GM10266 (cell line): ENCODE measurements at regions not wholly inside any gene's neighbourhood (a gene's known extent, or its start where the extent isn't known, plus 50 kb on each side); places are given as distances from the start of the nearest gene placed in this dataset.
"Not testable (repeated sequence)": the region's sequence is repeated elsewhere in the genome, so short reads cannot be mapped to it uniquely, and the experiment has no call there.

Source experiments
- DNase-seq: peaks from one replicate; pipeline ENCODE4 v3.0.0; 2012; ENCODE audit errors: extremely low spot score
- CTCF ChIP-seq: IDR thresholded peaks from 2 replicates; pipeline ENCODE4 v1.5.1; 2012; ENCODE audit warnings: mild to moderate bottlenecking, low read depth; ENCODE audit not compliant: control insufficient read depth, insufficient read depth; ENCODE audit errors: missing control alignments

- TF ChIP-seq CTCF: no peak
- no peak for DNase-seq
Observed at GRCh38 chr7:29652556-29652955, 88.9 kb downstream of the PRR15 start.

DNA sequence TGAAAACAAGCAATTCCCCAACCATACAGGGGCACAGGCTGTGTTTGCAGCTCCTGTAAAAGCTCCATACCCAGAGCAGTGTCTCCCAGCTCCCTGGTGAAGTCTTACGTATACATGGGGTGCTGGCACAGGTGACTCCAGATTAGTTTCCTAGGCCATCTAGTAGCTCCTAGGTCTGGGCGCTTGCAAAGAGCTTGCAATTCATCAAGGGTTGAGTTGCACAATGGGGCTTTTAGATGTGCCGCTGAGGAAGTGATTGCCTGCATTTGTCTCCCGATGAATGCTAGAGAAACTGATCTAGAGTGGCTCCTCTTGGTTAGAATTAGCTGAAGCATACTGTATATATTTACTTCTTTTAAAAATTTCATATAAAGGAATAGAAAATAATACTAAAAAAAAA, 90.7 kb downstream of the PRR15 start:
- DNase-seq: not testable (repeated sequence)

DNA sequence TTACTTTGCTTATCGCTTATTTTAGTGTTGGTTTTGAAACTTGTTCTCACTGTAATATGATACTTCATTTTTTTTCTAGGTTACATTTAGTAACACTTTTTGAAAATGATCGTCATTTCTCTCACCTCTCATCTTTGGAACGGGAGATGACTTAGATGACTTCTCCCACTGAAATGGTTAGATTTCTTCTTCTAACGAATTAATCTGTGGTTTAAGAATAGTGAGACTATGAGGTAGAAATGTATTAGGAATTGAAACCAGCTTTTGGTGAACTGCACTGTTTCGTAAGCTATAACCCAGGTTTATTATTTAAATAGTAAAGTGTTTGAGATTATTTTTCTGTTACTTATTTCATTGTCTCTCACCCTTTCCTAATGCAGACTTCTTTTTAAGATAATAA, 93.7 kb downstream of the PRR15 start:
- no peak for TF ChIP-seq CTCF
- no peak for DNase-seq

- TF ChIP-seq CTCF: no peak
- DNase-seq: no peak
Observed at GRCh38 chr7:29657856-29658255, 94.2 kb downstream of the PRR15 start.

DNA sequence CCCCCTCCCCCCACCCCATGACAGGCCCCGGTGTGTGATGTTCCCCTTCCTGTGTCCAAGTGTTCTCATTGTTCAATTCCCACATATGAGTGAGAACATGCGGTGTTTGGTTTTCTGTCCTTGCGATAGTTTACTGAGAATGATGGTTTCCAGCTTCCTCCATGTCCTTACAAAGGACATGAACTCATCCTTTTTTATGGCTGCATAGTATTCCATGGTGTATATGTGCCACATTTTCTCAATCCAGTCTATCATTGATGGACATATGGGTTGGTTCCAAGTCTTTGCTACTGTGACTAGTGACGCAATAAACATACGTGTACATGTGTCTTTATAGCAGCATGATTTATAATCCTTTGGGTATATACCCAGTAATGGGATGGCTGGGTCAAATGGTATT, 95.6 kb downstream of the PRR15 start:
- DNase-seq: not testable (repeated sequence)

DNA sequence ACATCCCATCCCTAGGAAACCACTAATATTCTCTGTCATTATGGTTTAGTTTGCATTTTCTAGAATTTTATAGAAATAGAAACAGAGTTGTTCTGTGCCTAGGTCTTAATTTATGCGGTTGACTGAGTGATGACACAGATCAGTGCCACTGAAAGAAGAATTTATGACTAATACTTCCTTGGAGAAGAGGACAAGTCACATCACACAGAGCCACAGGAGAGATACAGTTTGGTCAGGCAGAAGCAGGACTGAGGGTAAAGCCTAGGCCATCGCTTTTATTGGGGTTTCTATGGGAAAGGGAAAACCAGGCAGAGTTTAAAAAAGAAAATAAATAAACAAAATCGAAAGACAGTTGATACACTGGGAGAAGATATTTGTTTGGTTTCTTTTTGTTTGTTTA, 99.3 kb downstream of the PRR15 start:
- not testable (repeated sequence) for DNase-seq

DNA sequence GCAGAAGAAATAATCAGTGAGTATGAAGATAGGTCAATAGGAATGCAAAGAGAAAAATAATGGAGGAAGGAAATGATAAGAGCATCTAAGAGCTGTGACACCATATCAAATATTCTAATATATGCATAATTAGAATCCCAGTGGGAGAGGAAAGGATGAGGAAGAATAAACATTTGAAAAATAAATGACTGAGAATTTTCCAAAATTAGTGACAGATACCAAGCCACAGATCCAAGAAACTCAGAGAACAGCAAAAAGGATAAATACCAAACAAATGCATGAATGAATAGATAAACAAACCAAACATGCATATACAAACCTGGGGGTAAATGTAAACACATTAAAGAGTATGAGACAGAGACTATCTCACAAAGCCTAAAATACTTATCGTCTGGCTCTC, 101.4 kb downstream of the PRR15 start:
- not testable (repeated sequence) for DNase-seq

- not testable (repeated sequence) for DNase-seq
Observed at GRCh38 chr7:29667096-29667669, 103.5 kb downstream of the PRR15 start.

GRCh38 chr7:29671286-29671685, 107.7 kb downstream of the PRR15 start:
- not testable (repeated sequence) for DNase-seq

DNA sequence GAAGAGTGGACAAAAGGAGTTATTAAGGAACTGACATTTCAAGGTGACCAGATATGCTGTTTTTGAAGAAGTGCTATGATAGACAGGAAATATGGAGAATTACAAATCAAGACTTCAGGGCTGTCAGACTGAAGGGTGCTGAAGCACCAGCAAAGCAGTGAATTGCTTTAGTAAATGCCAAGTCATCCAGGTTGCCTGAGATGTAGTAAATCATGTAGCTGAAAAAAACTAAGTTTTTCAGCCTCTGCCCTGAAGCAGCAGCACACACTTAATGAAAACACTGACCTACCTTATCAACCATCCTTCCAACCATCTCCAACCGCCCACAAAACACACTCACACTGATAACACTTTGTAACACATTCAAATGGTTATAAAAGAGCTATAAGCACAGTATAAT, 110.0 kb downstream of the PRR15 start:
- not testable (repeated sequence) for DNase-seq

GRCh38 chr7:29674626-29675025, 111.0 kb downstream of the PRR15 start:
- DNase-seq: not testable (repeated sequence)

DNA sequence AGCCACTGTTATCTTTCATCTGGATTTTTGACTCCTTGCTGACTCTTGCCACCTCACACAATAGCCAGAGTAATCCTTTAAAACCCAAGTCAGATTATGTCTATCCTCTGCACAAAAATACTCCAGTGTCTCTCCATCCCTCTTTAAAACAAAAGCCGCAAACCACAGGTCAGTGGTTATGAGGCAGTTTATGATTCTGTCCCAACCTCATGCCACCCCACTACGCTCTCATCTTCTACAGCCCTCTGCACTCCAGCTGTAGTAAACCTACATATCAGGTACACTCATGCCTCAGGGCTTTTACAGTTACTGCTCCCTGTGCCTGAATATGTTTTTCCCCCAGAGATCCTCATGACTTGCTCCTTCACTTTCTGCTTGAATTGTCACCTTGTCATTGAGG, 113.6 kb downstream of the PRR15 start:
- not testable (repeated sequence) for DNase-seq

DNA sequence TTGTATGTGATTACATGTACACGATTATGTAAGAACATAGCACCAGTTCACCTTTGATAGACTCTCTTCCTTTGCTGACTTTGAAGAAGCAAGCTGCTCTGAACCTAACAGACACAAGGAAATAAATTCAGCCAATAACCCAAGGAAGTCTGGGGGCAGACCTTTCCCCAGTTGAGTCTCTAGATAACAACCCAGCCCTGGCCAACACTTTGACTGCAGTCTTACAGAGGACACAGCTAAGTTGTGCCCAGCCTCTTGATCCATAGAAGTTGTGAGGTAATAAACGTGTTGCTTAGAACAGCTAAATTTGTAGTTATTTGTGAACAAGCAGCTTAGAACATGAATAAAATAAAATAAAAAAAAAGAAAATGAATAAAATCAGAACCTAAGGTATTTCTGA, 116.3 kb downstream of the PRR15 start:
- DNase-seq: not testable (repeated sequence)

GRCh38 chr7:29680601-29681000, 117.0 kb downstream of the PRR15 start:
- DNase-seq: not testable (repeated sequence)

DNA sequence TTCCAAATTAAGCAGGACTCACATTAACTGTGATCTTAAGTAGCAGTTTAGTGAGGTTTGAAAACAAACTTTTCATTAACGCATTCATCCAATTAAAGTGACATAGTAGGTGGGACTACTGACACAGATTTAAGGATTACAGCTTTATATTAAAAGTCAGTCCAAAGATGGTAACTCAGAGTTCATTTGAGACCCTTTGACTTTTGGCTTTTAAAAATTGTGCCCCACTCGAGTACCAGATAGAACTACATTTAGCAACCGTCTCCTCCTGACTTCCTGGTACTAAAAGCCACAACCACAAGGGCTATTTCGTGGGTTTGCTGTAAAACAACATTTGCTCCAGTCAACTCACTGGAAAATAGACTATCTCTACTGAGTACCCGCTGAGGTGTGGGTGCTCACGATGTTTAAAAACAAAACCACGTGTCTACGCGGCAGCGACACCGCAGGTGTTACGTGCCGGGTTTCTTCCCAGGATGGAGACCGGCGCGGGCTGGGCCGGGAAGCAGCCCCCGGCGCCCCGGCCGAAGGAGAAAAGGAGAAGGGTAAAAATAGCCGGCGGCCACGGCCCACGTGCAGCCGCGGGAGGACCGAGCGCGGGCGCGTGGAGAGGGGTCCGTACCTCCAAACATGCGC, 120.6 kb downstream of the PRR15 start:
- not testable (repeated sequence) for DNase-seq
